ENCODE measurements at regions not wholly inside any gene's neighbourhood (a gene's known extent, or its start where the extent isn't known, plus 50 kb on each side); places are given as distances from the start of the nearest gene placed in this dataset.

- TF ChIP-seq CTCF (IDR thresholded peaks at IDR 0.05; ENCODE audit: low read depth, low read length, poor library complexity, severe bottlenecking): no peak
- TF ChIP-seq EZH2phosphoT487 (IDR thresholded peaks at IDR 0.05; ENCODE audit: borderline replicate concordance, low read length): no peak
Observed at GRCh38 chrX:6826856-6827255, 291.9 kb upstream of the VCX3A start.
